GM18505 (cell line): ENCODE measurements at regions not wholly inside any gene's neighbourhood (a gene's known extent, or its start where the extent isn't known, plus 50 kb on each side); places are given as distances from the start of the nearest gene placed in this dataset.

Experiments used
- ATAC-seq: cut with Tn5 transposase; IDR thresholded peaks from one replicate; pipeline ENCODE4 v1.9.1; 2021; ENCODE audit not compliant: unreplicated experiment
- POLR2A ChIP-seq: IDR thresholded peaks from 4 replicates; pipeline ENCODE4 v1.6.1; 2011; ENCODE audit warnings: borderline replicate concordance; ENCODE audit not compliant: insufficient read depth, insufficient read length; ENCODE audit errors: extremely low read depth

DNA sequence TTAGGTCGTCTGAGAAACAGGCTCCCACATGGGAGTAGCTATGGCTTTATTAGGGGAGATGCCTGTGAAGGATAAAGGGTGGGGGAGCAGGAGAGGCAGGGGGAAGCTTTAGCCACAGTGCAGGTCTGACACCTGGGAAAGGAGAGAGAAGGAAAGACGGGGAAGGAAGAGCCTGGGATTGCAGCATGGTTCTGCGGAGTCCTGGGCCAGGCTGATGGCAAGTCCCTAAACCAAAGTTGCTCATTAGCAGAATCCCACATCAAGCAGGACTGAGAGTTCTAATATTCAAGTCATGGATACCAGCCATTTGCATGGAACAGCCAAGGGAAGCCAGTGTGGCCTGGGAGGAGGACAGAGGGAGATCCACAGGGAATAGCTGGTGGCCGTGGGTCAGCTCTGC is 414.8 kb downstream of the RPS24 start:
- ATAC-seq = no peak

DNA sequence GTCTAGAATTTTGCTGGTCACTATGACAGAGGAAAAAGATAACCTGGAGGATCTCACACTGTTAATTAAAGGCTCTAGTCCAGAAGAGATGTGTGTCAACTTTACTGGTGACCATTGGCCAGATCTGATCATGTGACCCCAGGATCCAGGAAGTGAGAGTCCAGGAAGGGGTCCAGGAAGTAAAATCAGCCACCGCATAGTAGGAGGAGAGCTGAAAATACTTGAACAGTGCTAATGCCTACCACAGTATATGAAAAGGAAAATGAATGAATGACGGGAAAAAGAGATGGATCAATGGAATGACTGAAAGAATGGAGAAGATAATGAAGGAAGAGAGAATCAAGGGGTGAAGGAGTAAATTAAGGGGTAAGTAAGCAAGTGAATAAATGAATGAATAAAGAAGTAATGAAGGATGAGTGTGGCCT is 415.3 kb downstream of the RPS24 start:
- no peak for ATAC-seq
- no peak for TF ChIP-seq POLR2A

More for the DNA sequence above, 414.8 kb downstream of the RPS24 start:
- TF ChIP-seq POLR2A = no peak

GRCh38 chr10:78449554-78449953 is 415.9 kb downstream of the RPS24 start:
- no peak for TF ChIP-seq POLR2A

GRCh38 chr10:78450239-78450638 is 416.6 kb downstream of the RPS24 start:
- no peak for TF ChIP-seq POLR2A

More at GRCh38 chr10:78449554-78449953, 415.9 kb downstream of the RPS24 start:
- ATAC-seq = no peak

DNA sequence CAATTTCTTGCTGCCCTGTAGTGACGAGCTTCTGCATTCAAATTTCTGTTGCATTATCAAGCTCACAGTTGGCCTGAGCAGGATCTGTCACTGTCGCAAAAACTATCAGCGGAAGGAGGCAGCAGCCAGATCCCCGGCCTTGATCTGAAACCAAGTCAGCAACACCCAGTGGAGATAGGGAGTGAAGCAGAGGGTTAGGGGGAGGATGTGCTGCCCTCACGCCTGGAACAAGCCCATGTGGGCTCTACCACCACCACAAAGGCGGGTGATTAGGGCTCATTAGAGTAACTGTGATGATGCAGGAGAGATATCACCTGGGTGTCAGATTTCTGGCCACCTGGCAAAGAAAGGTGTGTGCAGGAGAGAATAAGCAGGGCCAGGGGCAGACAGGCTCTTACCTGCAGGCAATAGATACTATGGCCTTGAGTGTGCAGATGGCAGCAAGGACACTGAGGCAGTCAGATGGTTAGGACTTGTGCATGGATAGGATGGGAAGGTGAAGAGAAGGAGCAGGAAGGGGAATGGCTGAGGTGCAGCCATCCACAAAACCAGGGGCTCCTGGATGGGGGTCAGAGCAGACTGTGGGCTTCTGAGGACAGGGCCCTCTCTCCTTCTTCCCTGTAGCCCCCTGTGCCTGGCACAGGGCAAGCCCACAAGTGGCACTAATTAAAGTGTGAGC is 417.3 kb downstream of the RPS24 start:
- no peak for ATAC-seq
- no peak for TF ChIP-seq POLR2A

More at GRCh38 chr10:78450239-78450638, 416.6 kb downstream of the RPS24 start:
- no peak for ATAC-seq

DNA sequence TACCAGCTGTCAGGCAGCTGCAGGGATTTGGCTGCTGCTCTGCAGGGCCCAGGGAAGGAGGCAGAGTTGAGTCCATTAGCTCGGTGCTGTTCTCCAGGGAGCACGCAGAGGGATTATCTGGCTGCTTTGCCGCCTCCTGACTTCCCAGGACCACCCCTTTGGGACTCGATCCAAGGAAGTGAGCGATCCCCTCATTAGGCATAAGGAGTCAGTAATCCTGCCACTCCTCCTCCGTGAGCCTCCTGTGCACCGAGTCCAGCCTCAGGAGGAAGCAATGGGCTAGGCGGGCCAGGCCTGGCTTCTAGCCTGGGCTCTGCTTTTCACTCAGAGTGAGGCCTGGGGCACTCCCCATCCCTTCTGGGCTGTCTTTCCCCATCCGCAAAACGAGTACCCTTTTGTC is 417.9 kb downstream of the RPS24 start:
- no peak for ATAC-seq
- no peak for TF ChIP-seq POLR2A

DNA sequence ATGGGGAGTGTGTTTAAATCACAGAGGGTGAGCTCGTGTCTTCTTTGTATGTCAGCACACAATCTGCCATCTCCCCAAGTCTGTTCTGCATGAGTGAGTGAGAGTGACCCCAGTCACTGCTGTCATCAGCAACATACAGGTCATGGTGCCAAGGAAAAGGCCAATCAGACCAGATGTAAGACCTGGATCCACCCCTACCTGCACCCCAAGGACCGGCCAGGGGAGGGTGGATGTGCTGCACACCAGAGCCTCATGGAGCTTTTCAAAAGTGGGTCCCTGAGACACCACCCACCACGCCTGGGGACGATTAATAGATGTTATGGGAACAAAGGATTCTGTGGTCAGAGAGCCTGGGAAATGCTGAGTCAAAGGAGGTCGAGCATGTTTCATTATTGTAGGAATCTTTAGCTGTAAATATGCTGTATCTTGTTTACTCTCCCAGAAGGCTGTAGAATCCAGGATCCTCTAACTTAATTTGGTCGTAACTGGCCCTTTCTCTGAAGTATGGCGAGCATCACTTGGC is 420.5 kb downstream of the RPS24 start:
- TF ChIP-seq POLR2A = no peak
- no peak for ATAC-seq

GRCh38 chr10:78455236-78455635 is 421.6 kb downstream of the RPS24 start:
- no peak for ATAC-seq
- no peak for TF ChIP-seq POLR2A

DNA sequence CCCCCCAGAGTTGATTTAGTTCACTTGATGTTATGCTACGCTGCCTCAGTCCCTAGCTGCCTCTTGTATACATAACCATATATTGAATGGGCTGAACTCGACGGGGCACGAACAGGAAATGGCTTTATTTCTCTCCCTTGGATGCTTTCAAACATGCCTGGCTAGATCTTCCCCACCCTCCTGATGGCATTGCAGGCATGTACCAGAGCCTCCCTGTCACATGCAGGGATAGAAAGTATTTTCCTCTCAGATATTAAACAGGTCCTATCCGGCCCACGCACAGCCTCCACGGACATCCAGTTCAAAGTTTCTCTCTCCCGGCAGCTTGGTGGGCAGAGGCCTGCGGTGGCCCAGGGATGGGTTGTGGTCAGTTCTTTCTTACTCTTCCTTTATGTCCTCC is 422.1 kb downstream of the RPS24 start:
- no peak for ATAC-seq
- TF ChIP-seq POLR2A = no peak

DNA sequence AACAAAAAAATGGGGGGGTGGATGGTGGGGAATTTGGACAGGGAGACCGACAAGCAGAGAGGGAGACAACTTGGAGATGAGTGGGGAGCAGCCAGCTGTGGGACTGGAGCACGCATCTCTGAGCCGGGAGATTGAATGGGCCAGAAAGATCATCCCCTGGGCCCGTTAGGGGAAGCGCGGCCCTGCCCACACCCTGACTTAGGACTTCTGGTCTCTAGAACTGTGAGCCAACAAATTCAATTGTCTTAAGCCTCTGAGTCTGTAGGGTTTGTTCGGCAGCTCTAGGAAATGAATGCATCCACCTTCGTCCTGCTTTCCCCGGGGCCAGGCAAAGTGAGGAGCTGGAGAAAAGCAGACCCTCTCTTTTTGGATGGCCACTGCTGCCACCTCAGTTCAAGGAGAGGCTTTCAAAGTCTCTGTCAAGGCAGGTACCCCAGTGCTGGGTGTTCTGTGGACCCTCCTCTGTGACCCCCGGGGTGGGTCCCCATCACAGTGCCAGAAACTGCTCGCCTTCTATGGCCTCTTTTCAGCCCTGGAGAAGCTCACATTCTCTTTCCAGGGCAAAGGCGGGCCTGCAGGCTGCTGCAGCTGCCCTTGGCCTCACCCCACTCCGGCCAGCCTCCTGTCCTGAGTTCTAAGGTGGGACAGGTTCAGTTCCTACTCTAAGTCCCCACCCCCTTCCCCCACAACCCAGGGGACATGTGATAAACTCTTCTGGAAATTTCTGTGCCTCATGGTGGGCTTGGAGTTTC is 423.2 kb downstream of the RPS24 start:
- TF ChIP-seq POLR2A = no peak
- no peak for ATAC-seq

DNA sequence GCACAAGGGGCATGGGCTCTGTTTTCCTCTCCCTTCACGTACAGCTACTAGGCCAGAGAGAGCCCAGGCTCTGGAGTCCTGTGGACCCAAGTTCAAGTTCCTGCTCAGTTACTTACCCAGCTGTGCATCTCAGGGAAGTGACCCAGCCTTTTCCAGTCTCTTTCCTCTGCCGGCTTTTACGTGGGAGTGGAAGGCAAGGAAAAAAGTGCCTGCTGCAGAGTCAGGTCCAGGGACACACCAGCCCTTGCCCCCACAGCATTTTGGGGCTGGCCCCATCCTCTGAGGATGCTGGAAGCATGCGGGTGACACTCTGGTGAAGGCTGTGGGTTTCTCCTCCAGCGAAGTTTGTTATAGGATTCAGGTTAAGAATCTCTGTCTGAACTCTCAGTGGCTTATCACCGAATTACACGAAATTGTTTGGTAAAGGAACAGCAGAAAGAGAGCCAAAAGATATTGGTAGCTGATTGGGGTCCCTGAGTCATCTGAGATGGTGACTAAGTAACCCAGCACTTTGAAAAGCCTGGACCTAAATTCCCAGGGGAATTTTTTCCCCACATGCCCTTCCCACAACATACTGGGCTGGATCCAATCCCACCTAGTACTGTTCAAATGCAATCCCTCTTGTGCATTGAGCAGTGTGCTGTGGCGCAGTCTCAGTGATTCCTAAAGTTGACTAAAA is 424.3 kb downstream of the RPS24 start:
- no peak for ATAC-seq
- TF ChIP-seq POLR2A = no peak

- no peak for TF ChIP-seq POLR2A
- ATAC-seq = no peak
Measured at GRCh38 chr10:78458983-78459638, 425.4 kb downstream of the RPS24 start.

DNA sequence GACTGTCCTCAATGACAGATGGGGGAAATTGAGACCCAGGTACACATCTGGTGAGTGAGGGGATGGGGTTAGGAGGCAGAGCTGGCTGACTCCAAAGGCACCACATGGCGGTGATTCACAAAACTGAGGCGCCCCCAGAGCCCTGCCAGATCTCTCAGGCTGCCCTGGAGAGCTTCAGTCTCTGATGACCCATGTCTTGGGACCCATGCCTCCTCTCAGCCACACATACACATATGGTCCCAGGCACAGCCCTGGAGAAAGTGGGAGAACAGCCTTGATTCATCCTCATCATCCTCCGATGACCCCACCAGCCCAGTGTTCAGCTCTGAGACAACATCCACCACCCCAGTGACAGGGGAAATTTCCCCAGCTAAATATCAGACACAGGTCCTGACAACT is 426.0 kb downstream of the RPS24 start:
- no peak for ATAC-seq
- no peak for TF ChIP-seq POLR2A
